ENCODE measurements at regions not wholly inside any gene's neighbourhood (a gene's known extent, or its start where the extent isn't known, plus 50 kb on each side); places are given as distances from the start of the nearest gene placed in this dataset.

- no peak for DNase-seq (ENCODE audit: extremely low read depth, low read depth)
- no peak overlapping the region for H3K4me3 ChIP-seq (replicated peaks; ENCODE audit: low read depth, low read length)
- TF ChIP-seq CTCF (IDR thresholded peaks at IDR 0.05; ENCODE audit: low read depth, low read length, missing control alignments) = no peak
These were observed 209.0 kb downstream of the TFAP2A start for GRCh38 chr6:10205892-10206291.

- no peak for TF ChIP-seq CTCF (IDR thresholded peaks at IDR 0.05; ENCODE audit: low read depth, low read length, missing control alignments)
- no peak for DNase-seq (ENCODE audit: extremely low read depth, low read depth)
These were observed 209.8 kb downstream of the TFAP2A start for GRCh38 chr6:10205120-10205519.

GRCh38 chr6:10203651-10204050, 211.2 kb downstream of the TFAP2A start:
- no peak for TF ChIP-seq CTCF (IDR thresholded peaks at IDR 0.05; ENCODE audit: low read depth, low read length, missing control alignments)
- H3K4me3 ChIP-seq (replicated peaks; ENCODE audit: low read depth, low read length) = no peak overlapping the region
- DNase-seq (ENCODE audit: extremely low read depth, low read depth) = no peak

More at GRCh38 chr6:10205120-10205519, 209.8 kb downstream of the TFAP2A start:
- no peak overlapping the region for H3K4me3 ChIP-seq (replicated peaks; ENCODE audit: low read depth, low read length)

- TF ChIP-seq CTCF (IDR thresholded peaks at IDR 0.05; ENCODE audit: low read depth, low read length, missing control alignments) = no peak
- H3K4me3 ChIP-seq (replicated peaks; ENCODE audit: low read depth, low read length) = no peak overlapping the region
- DNase-seq (ENCODE audit: extremely low read depth, low read depth) = no peak
These were observed 212.3 kb downstream of the TFAP2A start for GRCh38 chr6:10202581-10202980.

- no peak for DNase-seq (ENCODE audit: extremely low read depth, low read depth)
- no peak overlapping the region for H3K4me3 ChIP-seq (replicated peaks; ENCODE audit: low read depth, low read length)
- no peak for TF ChIP-seq CTCF (IDR thresholded peaks at IDR 0.05; ENCODE audit: low read depth, low read length, missing control alignments)
These were observed 213.0 kb downstream of the TFAP2A start for GRCh38 chr6:10201606-10202510.

- TF ChIP-seq CTCF (IDR thresholded peaks at IDR 0.05; ENCODE audit: low read depth, low read length, missing control alignments) = no peak
- no peak overlapping the region for H3K4me3 ChIP-seq (replicated peaks; ENCODE audit: low read depth, low read length)
- no peak for DNase-seq (ENCODE audit: extremely low read depth, low read depth)
These were observed 218.8 kb downstream of the TFAP2A start for GRCh38 chr6:10196090-10196489.
